Femur (tissue), 1 donor: ENCODE measurements at regions not wholly inside any gene's neighbourhood (a gene's known extent, or its start where the extent isn't known, plus 50 kb on each side); places are given as distances from the start of the nearest gene placed in this dataset.

Experiments
- DNase-seq: peaks from one replicate; pipeline ENCODE4 v3.0.0-alpha.2; 2017

GRCh38 chr12:77345336-77345735, 280.0 kb upstream of the E2F7 start:
- DNase-seq = no peak

- DNase-seq = no peak
Measured at GRCh38 chr12:77344651-77345050, 279.3 kb upstream of the E2F7 start.

GRCh38 chr12:77343291-77343690, 277.9 kb upstream of the E2F7 start:
- DNase-seq = no peak

- no peak for DNase-seq
Measured at GRCh38 chr12:77342253-77342652, 276.9 kb upstream of the E2F7 start.

- DNase-seq = no peak
Measured at GRCh38 chr12:77339610-77340009, 274.2 kb upstream of the E2F7 start.

- DNase-seq = no peak
Measured at GRCh38 chr12:77337362-77337761, 272.0 kb upstream of the E2F7 start.

- DNase-seq = no peak
Measured at GRCh38 chr12:77334806-77335205, 269.4 kb upstream of the E2F7 start.

- no peak for DNase-seq
Measured at GRCh38 chr12:77328326-77328725, 263.0 kb upstream of the E2F7 start.

GRCh38 chr12:77325511-77326236, 260.3 kb upstream of the E2F7 start:
- peak; percentile 42 for DNase-seq

GRCh38 chr12:77324763-77325468, 259.5 kb upstream of the E2F7 start:
- peak; percentile 86 for DNase-seq

GRCh38 chr12:77324416-77324762, 259.0 kb upstream of the E2F7 start:
- no peak for DNase-seq

- no peak for DNase-seq
Measured at GRCh38 chr12:77323788-77324415, 258.5 kb upstream of the E2F7 start.

GRCh38 chr12:77319166-77319565, 253.8 kb upstream of the E2F7 start:
- DNase-seq = no peak

- no peak for DNase-seq
Measured at GRCh38 chr12:77315407-77315806, 250.0 kb upstream of the E2F7 start.

GRCh38 chr12:77314378-77315052, 249.1 kb upstream of the E2F7 start:
- no peak for DNase-seq

- DNase-seq = no peak
Measured at GRCh38 chr12:77308056-77308455, 242.7 kb upstream of the E2F7 start.

GRCh38 chr12:77300811-77301210, 235.4 kb upstream of the E2F7 start:
- no peak for DNase-seq

GRCh38 chr12:77299910-77300669, 234.7 kb upstream of the E2F7 start:
- DNase-seq = no peak

- no peak for DNase-seq
Measured at GRCh38 chr12:77299001-77299400, 233.6 kb upstream of the E2F7 start.

- DNase-seq = no peak
Measured at GRCh38 chr12:77294016-77294415, 228.6 kb upstream of the E2F7 start.

- no peak for DNase-seq
Measured at GRCh38 chr12:77274926-77275325, 209.6 kb upstream of the E2F7 start.

- no peak for DNase-seq
Measured at GRCh38 chr12:77273898-77274297, 208.5 kb upstream of the E2F7 start.

GRCh38 chr12:77256956-77257355, 191.6 kb upstream of the E2F7 start:
- DNase-seq = peak; percentile 27
